ENCODE measurements at regions not wholly inside any gene's neighbourhood (a gene's known extent, or its start where the extent isn't known, plus 50 kb on each side); places are given as distances from the start of the nearest gene placed in this dataset.

DNA sequence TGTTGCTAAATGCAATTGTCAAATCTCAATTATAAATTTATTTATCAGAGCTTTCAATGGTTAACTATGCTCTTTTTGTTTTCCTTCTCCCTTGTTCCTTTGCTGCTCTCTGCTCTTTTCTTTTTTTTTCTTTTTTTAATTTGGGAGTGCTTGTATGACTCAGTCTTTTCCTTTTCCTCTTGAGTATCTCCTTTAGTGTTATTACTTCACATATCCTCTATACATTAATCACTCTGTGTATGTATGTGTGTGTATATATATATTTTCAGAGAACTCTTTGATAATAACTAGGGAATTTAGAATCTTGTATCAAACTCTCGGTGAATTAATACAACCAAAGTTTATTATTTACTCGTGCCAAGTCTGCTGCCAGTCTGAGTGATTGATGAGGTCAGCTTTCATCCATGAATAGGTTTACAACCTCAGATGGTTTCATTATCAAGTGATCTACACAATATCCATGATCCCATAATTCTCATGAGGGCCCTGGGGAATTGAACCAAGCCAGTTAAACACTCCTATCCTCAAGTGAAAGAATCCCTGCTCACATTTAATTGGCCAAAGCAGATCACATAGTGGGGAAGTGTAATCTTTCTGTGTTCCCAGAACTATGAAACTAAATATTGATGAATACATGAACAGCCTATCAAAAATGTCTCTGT lies 743.4 kb upstream of the CNTN5 start:
- Histone ChIP-seq H3K27ac (ENCODE audit: extremely low read depth, low read depth, low read length) (no peak overlapping the region), H4K20me1 (replicated peaks; ENCODE audit: control insufficient read depth, insufficient read depth, low read length) (no peaks in the 10 kb centered on the region), H3K4me3 (no peak overlapping the region), H3K9me3 (replicated peaks; ENCODE audit: control insufficient read depth, insufficient read depth, low read depth, low read length) (no peaks in the 10 kb centered on the region), H2AFZ (ENCODE audit: low read depth, low read length) (no peak overlapping the region), H3K9ac (ENCODE audit: insufficient read depth in 1 of 2, low read depth in 2 of 2, low read length in 2 of 2) (no peak overlapping the region), H3K36me3 (ENCODE audit: control insufficient read depth, insufficient read depth, low read length) (no peaks in the 10 kb centered on the region), H3K27me3 (ENCODE audit: control insufficient read depth in 2 of 2, insufficient read depth in 2 of 2, low read length in 2 of 2) (no peaks in the 10 kb centered on the region), H3K9me1 (ENCODE audit: control insufficient read depth, insufficient read depth, low read length) (no peaks in the 10 kb centered on the region), H3K4me2 (ENCODE audit: insufficient read depth, low read length) (no peak overlapping the region), H3K79me2 (ENCODE audit: control insufficient read depth, insufficient read depth, low read length) (no peaks in the 10 kb centered on the region), H3K4me1 (replicated peaks in 1 of 2; ENCODE audit: control insufficient read depth in 2 of 2, insufficient read depth in 2 of 2, low read length in 2 of 2) (no peaks in the 10 kb centered on the region)
- TF ChIP-seq ARID2 (IDR thresholded peaks at IDR 0.05): no peak
- no peak for TF ChIP-seq ZNF274 (IDR thresholded peaks at IDR 0.05; ENCODE audit: borderline replicate concordance, low read depth, low read length)
- TF ChIP-seq, protein P1, sequence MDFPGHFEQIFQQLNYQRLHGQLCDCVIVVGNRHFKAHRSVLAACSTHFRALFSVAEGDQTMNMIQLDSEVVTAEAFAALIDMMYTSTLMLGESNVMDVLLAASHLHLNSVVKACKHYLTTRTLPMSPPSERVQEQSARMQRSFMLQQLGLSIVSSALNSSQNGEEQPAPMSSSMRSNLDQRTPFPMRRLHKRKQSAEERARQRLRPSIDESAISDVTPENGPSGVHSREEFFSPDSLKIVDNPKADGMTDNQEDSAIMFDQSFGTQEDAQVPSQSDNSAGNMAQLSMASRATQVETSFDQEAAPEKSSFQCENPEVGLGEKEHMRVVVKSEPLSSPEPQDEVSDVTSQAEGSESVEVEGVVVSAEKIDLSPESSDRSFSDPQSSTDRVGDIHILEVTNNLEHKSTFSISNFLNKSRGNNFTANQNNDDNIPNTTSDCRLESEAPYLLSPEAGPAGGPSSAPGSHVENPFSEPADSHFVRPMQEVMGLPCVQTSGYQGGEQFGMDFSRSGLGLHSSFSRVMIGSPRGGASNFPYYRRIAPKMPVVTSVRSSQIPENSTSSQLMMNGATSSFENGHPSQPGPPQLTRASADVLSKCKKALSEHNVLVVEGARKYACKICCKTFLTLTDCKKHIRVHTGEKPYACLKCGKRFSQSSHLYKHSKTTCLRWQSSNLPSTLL (IDR thresholded peaks at IDR 0.05): no peak
- no peak for TF ChIP-seq SOX6 (IDR thresholded peaks at IDR 0.05)
- TF ChIP-seq, protein P2, sequence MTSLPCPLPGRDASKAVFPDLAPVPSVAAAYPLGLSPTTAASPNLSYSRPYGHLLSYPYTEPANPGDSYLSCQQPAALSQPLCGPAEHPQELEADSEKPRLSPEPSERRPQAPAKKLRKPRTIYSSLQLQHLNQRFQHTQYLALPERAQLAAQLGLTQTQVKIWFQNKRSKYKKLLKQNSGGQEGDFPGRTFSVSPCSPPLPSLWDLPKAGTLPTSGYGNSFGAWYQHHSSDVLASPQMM (CRISPR knock-in tag; IDR thresholded peaks at IDR 0.05): no peak
- no peak for TF ChIP-seq ZNF695 (CRISPR knock-in tag; IDR thresholded peaks at IDR 0.05)
- no peak for TF ChIP-seq ZNF57 (CRISPR knock-in tag; IDR thresholded peaks at IDR 0.05)
- TF ChIP-seq, protein P3, sequence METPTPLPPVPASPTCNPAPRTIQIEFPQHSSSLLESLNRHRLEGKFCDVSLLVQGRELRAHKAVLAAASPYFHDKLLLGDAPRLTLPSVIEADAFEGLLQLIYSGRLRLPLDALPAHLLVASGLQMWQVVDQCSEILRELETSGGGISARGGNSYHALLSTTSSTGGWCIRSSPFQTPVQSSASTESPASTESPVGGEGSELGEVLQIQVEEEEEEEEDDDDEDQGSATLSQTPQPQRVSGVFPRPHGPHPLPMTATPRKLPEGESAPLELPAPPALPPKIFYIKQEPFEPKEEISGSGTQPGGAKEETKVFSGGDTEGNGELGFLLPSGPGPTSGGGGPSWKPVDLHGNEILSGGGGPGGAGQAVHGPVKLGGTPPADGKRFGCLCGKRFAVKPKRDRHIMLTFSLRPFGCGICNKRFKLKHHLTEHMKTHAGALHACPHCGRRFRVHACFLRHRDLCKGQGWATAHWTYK (CRISPR knock-in tag; IDR thresholded peaks at IDR 0.05): no peak
- no peak for TF ChIP-seq SMARCB1 (IDR thresholded peaks at IDR 0.05; ENCODE audit: insufficient read length, low read depth)
- TF ChIP-seq ZNF589 (CRISPR knock-in tag; IDR thresholded peaks at IDR 0.05; ENCODE audit: low read depth): no peak
- no peak for TF ChIP-seq MCM2 (IDR thresholded peaks at IDR 0.05; ENCODE audit: low read depth)
- no peak for TF ChIP-seq KLF13 (tag; IDR thresholded peaks at IDR 0.05; ENCODE audit: borderline replicate concordance, low read depth)
- TF ChIP-seq ZBTB7A (IDR thresholded peaks at IDR 0.05; ENCODE audit: borderline replicate concordance, control insufficient read depth, low read depth, low read length): no peak
- TF ChIP-seq RBM15 (IDR thresholded peaks at IDR 0.05; ENCODE audit: insufficient read depth, low read length): no peak
- no peak for TF ChIP-seq ZBTB8A (IDR thresholded peaks at IDR 0.05; ENCODE audit: partially characterized antibody)
- no peak for TF ChIP-seq MEF2D (tag; conservative IDR thresholded peaks at IDR 0.05; ENCODE audit: low read depth)
- TF ChIP-seq EP400 (IDR thresholded peaks at IDR 0.05): no peak
- no peak for DNase-seq (ENCODE audit: extremely low read depth in 1 of 4, low spot score in 3 of 4)
- POLR2A ChIA-PET: no interaction called here
- in situ Hi-C loops (cut with MboI) (no loop called here), intact Hi-C loops (cut with micrococcal nuclease) (no loop called here)
- 23% methylated on average over 2 of the region's 2 CpGs for WGBS (ENCODE audit: insufficient coverage, low coverage, missing lambda C conversion rate)
- ATAC-seq: no peak
- FAIRE-seq: no peak
- CTCF ChIA-PET (ENCODE audit: low intra/inter-chr PET ratio): no interaction called here
- BruUV-seq (replicated peaks): no TSS peak

Data from K562 (cell line).